Left colon (tissue), 2 donors: ENCODE measurements at regions not wholly inside any gene's neighbourhood (a gene's known extent, or its start where the extent isn't known, plus 50 kb on each side); places are given as distances from the start of the nearest gene placed in this dataset.

Experiments
- ATAC-seq: fragments of 200-7000 bp; cut with Tn5 transposase; one replicate; pipeline ENCODE4 v1.9.1; 2020; ENCODE audit warnings: mild to moderate bottlenecking, moderate library complexity
- DNase-seq, 2 donors: peaks; one replicate each; pipeline ENCODE4 v3.0.0-alpha.2; 2020
- intact Hi-C, 2 donors: fragments of 100-400 bp; cut with DNase I in 1 of 2; cut with micrococcal nuclease in 1 of 2; formaldehyde crosslinking; loops; one replicate each; pipeline versions ENCODE4 v1.11.2 to v1.14.0; 2022; cut with DNase I, micrococcal nuclease
- donor health status: DM: no; HTN: no; CAD: no.
- donor health status: DM: yes; HTN: yes; CAD: no.

GRCh38 chr10:43821103-43821502 is 172.4 kb upstream of the ZNF32 start:
- DNase-seq (no peak), ATAC-seq (no peak)
- intact Hi-C loops: no loop called here

- DNase-seq (no peak), ATAC-seq (no peak)
- intact Hi-C loops: no loop called here
Measured at GRCh38 chr10:43820663-43821062, 172.0 kb upstream of the ZNF32 start.

- no peak for DNase-seq
- no peak for ATAC-seq
- intact Hi-C loops: no loop called here
Measured at GRCh38 chr10:43819464-43820230, 171.0 kb upstream of the ZNF32 start.

- no peak for DNase-seq
- ATAC-seq: no peak
- intact Hi-C loops: no loop called here
Measured at GRCh38 chr10:43818687-43819086, 170.0 kb upstream of the ZNF32 start.

- no peak for DNase-seq
- intact Hi-C loops: no loop called here
- ATAC-seq: no peak
Measured at GRCh38 chr10:43817368-43817767, 168.7 kb upstream of the ZNF32 start.

- ATAC-seq: no peak
- DNase-seq: peak; percentile 34 to 39
- intact Hi-C loops: no loop called here
Measured at GRCh38 chr10:43816351-43817321, 168.0 kb upstream of the ZNF32 start.

- ATAC-seq: no peak
- intact Hi-C loops: no loop called here
- DNase-seq: no peak
Measured at GRCh38 chr10:43815181-43815885, 166.7 kb upstream of the ZNF32 start.

GRCh38 chr10:43814663-43815062 is 166.0 kb upstream of the ZNF32 start:
- no peak for DNase-seq
- ATAC-seq: no peak
- intact Hi-C loops: no loop called here

- DNase-seq: no peak
- ATAC-seq: no peak
- intact Hi-C loops: no loop called here
Measured at GRCh38 chr10:43811871-43812270, 163.2 kb upstream of the ZNF32 start.

- ATAC-seq (no peak), DNase-seq (no peak)
- intact Hi-C loops: no loop called here
Measured at GRCh38 chr10:43809211-43809930, 160.7 kb upstream of the ZNF32 start.

- ATAC-seq: no peak
- no peak for DNase-seq
- intact Hi-C loops: no loop called here
Measured at GRCh38 chr10:43808136-43808535, 159.5 kb upstream of the ZNF32 start.

GRCh38 chr10:43806831-43807640 is 158.4 kb upstream of the ZNF32 start:
- DNase-seq: no peak
- intact Hi-C loops: no loop called here
- ATAC-seq: no peak

GRCh38 chr10:43803791-43804190 is 155.1 kb upstream of the ZNF32 start:
- ATAC-seq (no peak), DNase-seq (no peak)
- intact Hi-C loops: no loop called here

- intact Hi-C loops: no loop called here
- DNase-seq: no peak
- no peak for ATAC-seq
Measured at GRCh38 chr10:43802988-43803696, 154.5 kb upstream of the ZNF32 start.

- ATAC-seq (no peak), DNase-seq (no peak)
- intact Hi-C loops: no loop called here
Measured at GRCh38 chr10:43801626-43802025, 152.9 kb upstream of the ZNF32 start.

- intact Hi-C loops: no loop called here
- DNase-seq (no peak), ATAC-seq (no peak)
Measured at GRCh38 chr10:43801140-43801539, 152.5 kb upstream of the ZNF32 start.

- DNase-seq (no peak), ATAC-seq (no peak)
- intact Hi-C loops: no loop called here
Measured at GRCh38 chr10:43796781-43797180, 148.1 kb upstream of the ZNF32 start.

- ATAC-seq: no peak
Measured at GRCh38 chr10:43795639-43796038, 147.0 kb upstream of the ZNF32 start.

More at GRCh38 chr10:43795639-43796038, 147.0 kb upstream of the ZNF32 start:
- no peak for DNase-seq
- intact Hi-C loops: no loop called here
